ENCODE measurements at regions not wholly inside any gene's neighbourhood (a gene's known extent, or its start where the extent isn't known, plus 50 kb on each side); places are given as distances from the start of the nearest gene placed in this dataset.

DNA sequence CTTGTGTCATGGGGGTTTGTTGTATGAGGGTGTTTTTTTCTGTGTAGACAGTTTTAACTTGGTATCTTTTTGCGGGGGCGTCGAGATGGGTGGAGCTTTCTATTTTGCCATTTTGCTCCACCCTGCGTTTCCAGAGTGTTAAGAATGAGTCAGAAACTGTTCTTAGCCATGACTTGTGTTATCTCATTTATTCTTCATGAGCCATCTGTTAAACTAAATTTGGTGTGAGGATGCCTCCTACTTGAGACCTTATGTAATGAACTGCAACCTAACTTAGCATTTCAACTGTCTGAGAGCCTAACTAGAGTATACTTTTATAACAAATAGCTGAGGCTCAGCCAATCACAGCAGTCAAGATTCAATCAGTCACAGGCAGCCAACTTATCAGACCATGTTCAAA is 1873.5 kb downstream of the NCAM2 start:
- TF ChIP-seq POLR2A (IDR thresholded peaks at IDR 0.05; ENCODE audit: low read length) (no peak), GATA1 (IDR thresholded peaks at IDR 0.05; ENCODE audit: low read depth, low read length) (no peak)
